ENCODE measurements at regions not wholly inside any gene's neighbourhood (a gene's known extent, or its start where the extent isn't known, plus 50 kb on each side); places are given as distances from the start of the nearest gene placed in this dataset.

GRCh38 chr13:84528408-84529070, 646.3 kb upstream of the SLITRK1 start:
- DNase-seq (ENCODE audit: low read depth in 2 of 3, low spot score in 2 of 3): no peak

GRCh38 chr13:84525865-84526264, 643.6 kb upstream of the SLITRK1 start:
- DNase-seq (ENCODE audit: low read depth in 2 of 3, low spot score in 2 of 3): no peak

GRCh38 chr13:84524586-84524985, 642.3 kb upstream of the SLITRK1 start:
- no peak for DNase-seq (ENCODE audit: low read depth in 2 of 3, low spot score in 2 of 3)

- no peak for DNase-seq (ENCODE audit: low read depth in 2 of 3, low spot score in 2 of 3)
Measured at GRCh38 chr13:84500016-84500415, 617.7 kb upstream of the SLITRK1 start.

GRCh38 chr13:84497613-84498012, 615.3 kb upstream of the SLITRK1 start:
- no peak for DNase-seq (ENCODE audit: low read depth in 2 of 3, low spot score in 2 of 3)

- no peak for DNase-seq (ENCODE audit: low read depth in 2 of 3, low spot score in 2 of 3)
Measured at GRCh38 chr13:84491952-84492351, 609.7 kb upstream of the SLITRK1 start.

- no peak for DNase-seq (ENCODE audit: low read depth in 2 of 3, low spot score in 2 of 3)
Measured at GRCh38 chr13:84487752-84488151, 605.5 kb upstream of the SLITRK1 start.

- DNase-seq (ENCODE audit: low read depth in 2 of 3, low spot score in 2 of 3): no peak
Measured at GRCh38 chr13:84481958-84482357, 599.7 kb upstream of the SLITRK1 start.

- DNase-seq (ENCODE audit: low read depth in 2 of 3, low spot score in 2 of 3): no peak
Measured at GRCh38 chr13:84479656-84480055, 597.4 kb upstream of the SLITRK1 start.

- DNase-seq (ENCODE audit: low read depth in 2 of 3, low spot score in 2 of 3): no peak
Measured at GRCh38 chr13:84470528-84470927, 588.3 kb upstream of the SLITRK1 start.

GRCh38 chr13:84466461-84466860, 584.2 kb upstream of the SLITRK1 start:
- DNase-seq (ENCODE audit: low read depth in 2 of 3, low spot score in 2 of 3): no peak

- DNase-seq (ENCODE audit: low read depth in 2 of 3, low spot score in 2 of 3): no peak
Measured at GRCh38 chr13:84460989-84461388, 578.7 kb upstream of the SLITRK1 start.

- DNase-seq (ENCODE audit: low read depth in 2 of 3, low spot score in 2 of 3): no peak
Measured at GRCh38 chr13:84455143-84455905, 573.0 kb upstream of the SLITRK1 start.

- DNase-seq (ENCODE audit: low read depth in 2 of 3, low spot score in 2 of 3): no peak
Measured at GRCh38 chr13:84447640-84447978, 565.3 kb upstream of the SLITRK1 start.

GRCh38 chr13:84446972-84447639, 564.8 kb upstream of the SLITRK1 start:
- DNase-seq (ENCODE audit: low read depth in 2 of 3, low spot score in 2 of 3): no peak

- DNase-seq (ENCODE audit: low read depth in 2 of 3, low spot score in 2 of 3): no peak
Measured at GRCh38 chr13:84445776-84446175, 563.5 kb upstream of the SLITRK1 start.

- DNase-seq (ENCODE audit: low read depth in 2 of 3, low spot score in 2 of 3): no peak
Measured at GRCh38 chr13:84443463-84443862, 561.2 kb upstream of the SLITRK1 start.

GRCh38 chr13:84439108-84439507, 556.8 kb upstream of the SLITRK1 start:
- DNase-seq (ENCODE audit: low read depth in 2 of 3, low spot score in 2 of 3): no peak

- DNase-seq (ENCODE audit: low read depth in 2 of 3, low spot score in 2 of 3): no peak
Measured at GRCh38 chr13:84433024-84433423, 550.8 kb upstream of the SLITRK1 start.

GRCh38 chr13:84431646-84432045, 549.4 kb upstream of the SLITRK1 start:
- no peak for DNase-seq (ENCODE audit: low read depth in 2 of 3, low spot score in 2 of 3)

GRCh38 chr13:84430446-84430845, 548.2 kb upstream of the SLITRK1 start:
- DNase-seq (ENCODE audit: low read depth in 2 of 3, low spot score in 2 of 3): no peak

- no peak for DNase-seq (ENCODE audit: low read depth in 2 of 3, low spot score in 2 of 3)
Measured at GRCh38 chr13:84430015-84430414, 547.7 kb upstream of the SLITRK1 start.
